ENCODE measurements at regions not wholly inside any gene's neighbourhood (a gene's known extent, or its start where the extent isn't known, plus 50 kb on each side); places are given as distances from the start of the nearest gene placed in this dataset.

DNA sequence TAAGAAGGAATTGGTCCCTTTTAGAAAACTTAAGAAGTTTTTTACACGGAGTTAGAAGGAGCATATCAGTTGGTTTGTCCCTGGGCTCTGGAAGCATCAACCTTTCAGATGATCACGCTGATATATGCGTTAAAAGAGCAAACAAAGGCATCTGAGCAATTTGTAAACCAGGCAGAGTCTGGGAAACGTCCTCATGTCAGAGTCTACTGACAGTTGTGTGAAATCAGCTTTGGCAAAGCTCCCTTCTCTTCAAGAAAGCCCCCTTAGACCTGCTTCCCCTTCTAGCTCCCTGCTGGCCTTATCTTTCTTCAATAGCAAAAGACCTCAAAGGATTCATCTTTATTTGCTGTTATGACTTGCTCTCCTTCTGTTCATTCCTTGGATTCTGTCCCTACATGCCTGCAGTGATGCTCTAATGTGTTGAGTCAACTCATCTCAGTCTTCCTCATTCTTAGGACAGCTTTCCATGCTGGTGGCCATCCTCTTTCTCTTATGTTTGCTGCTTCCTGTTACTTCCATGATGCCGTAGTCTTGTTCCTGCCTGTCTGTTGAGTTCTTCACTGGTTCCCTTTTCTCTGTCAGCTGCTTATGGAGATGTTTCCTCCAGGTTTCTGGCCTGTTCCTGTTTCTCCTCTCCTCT, 106.5 kb upstream of the BMPER start:
- no peak for DNase-seq
- Histone ChIP-seq H3K9me3 (ENCODE audit: severe bottlenecking) (peaks cover 3% of the 10 kb centered on the region), H3K36me3 (no peaks in the 10 kb centered on the region), H3K4me3 (ENCODE audit: low read depth, low read length) (no peak overlapping the region), H3K27ac (no peak overlapping the region), H3K27me3 (ENCODE audit: insufficient read depth, low read depth, severe bottlenecking) (no peaks in the 10 kb centered on the region)
- TF ChIP-seq, protein P1, sequence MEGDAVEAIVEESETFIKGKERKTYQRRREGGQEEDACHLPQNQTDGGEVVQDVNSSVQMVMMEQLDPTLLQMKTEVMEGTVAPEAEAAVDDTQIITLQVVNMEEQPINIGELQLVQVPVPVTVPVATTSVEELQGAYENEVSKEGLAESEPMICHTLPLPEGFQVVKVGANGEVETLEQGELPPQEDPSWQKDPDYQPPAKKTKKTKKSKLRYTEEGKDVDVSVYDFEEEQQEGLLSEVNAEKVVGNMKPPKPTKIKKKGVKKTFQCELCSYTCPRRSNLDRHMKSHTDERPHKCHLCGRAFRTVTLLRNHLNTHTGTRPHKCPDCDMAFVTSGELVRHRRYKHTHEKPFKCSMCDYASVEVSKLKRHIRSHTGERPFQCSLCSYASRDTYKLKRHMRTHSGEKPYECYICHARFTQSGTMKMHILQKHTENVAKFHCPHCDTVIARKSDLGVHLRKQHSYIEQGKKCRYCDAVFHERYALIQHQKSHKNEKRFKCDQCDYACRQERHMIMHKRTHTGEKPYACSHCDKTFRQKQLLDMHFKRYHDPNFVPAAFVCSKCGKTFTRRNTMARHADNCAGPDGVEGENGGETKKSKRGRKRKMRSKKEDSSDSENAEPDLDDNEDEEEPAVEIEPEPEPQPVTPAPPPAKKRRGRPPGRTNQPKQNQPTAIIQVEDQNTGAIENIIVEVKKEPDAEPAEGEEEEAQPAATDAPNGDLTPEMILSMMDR (IDR thresholded peaks at IDR 0.05; ENCODE audit: low read depth, low read length): no peak

- no peak for DNase-seq
- TF ChIP-seq, protein P1 (IDR thresholded peaks at IDR 0.05; ENCODE audit: low read depth, low read length): no peak
These were observed 105.6 kb upstream of the BMPER start for GRCh38 chr7:33799766-33800165.

GRCh38 chr7:33802600-33802999, 102.7 kb upstream of the BMPER start:
- TF ChIP-seq, protein P1 (IDR thresholded peaks at IDR 0.05; ENCODE audit: low read depth, low read length): no peak
- no peaks in the 10 kb centered on the region for H3K9me3 ChIP-seq (ENCODE audit: severe bottlenecking)
- no peaks in the 10 kb centered on the region for H3K27me3 ChIP-seq (ENCODE audit: insufficient read depth, low read depth, severe bottlenecking)
- H3K4me3 ChIP-seq (ENCODE audit: low read depth, low read length): no peak overlapping the region
- DNase-seq: no peak
- H3K27ac ChIP-seq: no peak overlapping the region
- no peaks in the 10 kb centered on the region for H3K36me3 ChIP-seq

More at GRCh38 chr7:33799766-33800165, 105.6 kb upstream of the BMPER start:
- Histone ChIP-seq H3K4me3 (ENCODE audit: low read depth, low read length) (no peak overlapping the region), H3K27ac (no peak overlapping the region), H3K27me3 (ENCODE audit: insufficient read depth, low read depth, severe bottlenecking) (no peaks in the 10 kb centered on the region), H3K9me3 (ENCODE audit: severe bottlenecking) (peaks cover 3% of the 10 kb centered on the region), H3K36me3 (no peaks in the 10 kb centered on the region)

- no peak overlapping the region for H3K4me3 ChIP-seq (ENCODE audit: low read depth, low read length)
- DNase-seq: no peak
These were observed 101.1 kb upstream of the BMPER start for GRCh38 chr7:33804140-33804660.

GRCh38 chr7:33805630-33806233, 99.6 kb upstream of the BMPER start:
- TF ChIP-seq, protein P1 (IDR thresholded peaks at IDR 0.05; ENCODE audit: low read depth, low read length): no peak
- Histone ChIP-seq H3K9me3 (ENCODE audit: severe bottlenecking) (no peaks in the 10 kb centered on the region), H3K27me3 (ENCODE audit: insufficient read depth, low read depth, severe bottlenecking) (no peaks in the 10 kb centered on the region), H3K4me3 (ENCODE audit: low read depth, low read length) (no peak overlapping the region), H3K36me3 (no peaks in the 10 kb centered on the region), H3K27ac (no peak overlapping the region)
- DNase-seq: no peak

More at GRCh38 chr7:33804140-33804660, 101.1 kb upstream of the BMPER start:
- TF ChIP-seq, protein P1 (IDR thresholded peaks at IDR 0.05; ENCODE audit: low read depth, low read length): no peak
- no peak overlapping the region for H3K27ac ChIP-seq
- H3K9me3 ChIP-seq (ENCODE audit: severe bottlenecking): no peaks in the 10 kb centered on the region
- no peaks in the 10 kb centered on the region for H3K36me3 ChIP-seq
- H3K27me3 ChIP-seq (ENCODE audit: insufficient read depth, low read depth, severe bottlenecking): no peaks in the 10 kb centered on the region
